ENCODE measurements at regions not wholly inside any gene's neighbourhood (a gene's known extent, or its start where the extent isn't known, plus 50 kb on each side); places are given as distances from the start of the nearest gene placed in this dataset.
A peak's percentile ranks its signal among the peaks of the same experiment; 100 is the strongest.

DNA sequence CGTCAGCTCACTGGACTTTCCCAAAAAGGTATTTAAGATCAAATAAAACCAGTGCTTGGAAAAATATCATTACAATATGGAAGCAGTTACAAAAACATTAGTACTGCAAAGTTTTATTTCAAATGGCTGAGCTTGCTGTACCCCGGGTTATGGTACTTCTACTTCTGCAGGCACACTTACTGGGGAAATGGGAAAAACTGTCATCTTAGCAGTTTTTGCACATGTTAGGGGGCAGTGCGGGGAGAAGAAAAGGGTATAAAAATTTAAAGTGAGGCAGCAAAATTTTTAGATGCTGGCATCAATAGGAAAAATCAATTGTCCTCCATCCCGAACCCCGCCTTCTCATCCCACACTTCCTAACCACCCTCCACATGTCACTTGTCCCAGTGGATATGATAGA lies 133.4 kb downstream of the ATG4C start:
- intact Hi-C loops (cut with micrococcal nuclease): no loop called here
- ChIA-PET POLR2A (no interaction called here), CTCF (ENCODE audit: low intra/inter-chr PET ratio) (no interaction called here)
- no TSS peak for BruUV-seq (replicated peaks)
- Histone ChIP-seq H3K4me2 (ENCODE audit: insufficient read depth, low read length) (no peak overlapping the region), H3K79me2 (ENCODE audit: control insufficient read depth, insufficient read depth, low read length) (no peaks in the 10 kb centered on the region), H3K27me3 (ENCODE audit: control insufficient read depth in 2 of 2, insufficient read depth in 2 of 2, low read length in 2 of 2) (peaks cover 17 to 20% of the 10 kb centered on the region in 2 experiments; a peak in 4 of 5 replicates), H3K9me1 (ENCODE audit: control insufficient read depth, insufficient read depth, low read length) (no peaks in the 10 kb centered on the region), H4K20me1 (replicated peaks; ENCODE audit: control insufficient read depth, insufficient read depth, low read length) (no peaks in the 10 kb centered on the region), H3K4me1 (replicated peaks in 1 of 2; ENCODE audit: control insufficient read depth in 2 of 2, insufficient read depth in 2 of 2, low read length in 2 of 2) (no peaks in the 10 kb centered on the region), H3K27ac (ENCODE audit: extremely low read depth, low read depth, low read length) (no peak overlapping the region), H3K9me3 (replicated peaks; ENCODE audit: control insufficient read depth, insufficient read depth, low read depth, low read length) (no peaks in the 10 kb centered on the region), H3K9ac (ENCODE audit: insufficient read depth in 1 of 2, low read depth in 2 of 2, low read length in 2 of 2) (no peak overlapping the region), H2AFZ (ENCODE audit: low read depth, low read length) (no peak overlapping the region), H3K36me3 (ENCODE audit: control insufficient read depth, insufficient read depth, low read length) (no peaks in the 10 kb centered on the region), H3K4me3 (no peak overlapping the region)
- FAIRE-seq (no peak), ATAC-seq (no peak), DNase-seq (ENCODE audit: extremely low read depth in 1 of 4, low spot score in 3 of 4) (no peak)
- in situ Hi-C loops (cut with MboI): no loop called here
- 3% methylated on average over 5 of the region's 5 CpGs for WGBS (ENCODE audit: insufficient coverage, low coverage, missing lambda C conversion rate)
- TF ChIP-seq ZNF224 (CRISPR knock-in tag; IDR thresholded peaks at IDR 0.05): no peak
- TF ChIP-seq FOXJ2 (tag; IDR thresholded peaks at IDR 0.05): no peak
- TF ChIP-seq MAFG (tag; conservative IDR thresholded peaks at IDR 0.05): 0 out of 2 replicates have a peak, but pooled peaks have one; percentile 22
- peak; percentile 40; the same call in 1 of the 2 replicates for TF ChIP-seq ZNF316 (IDR thresholded peaks at IDR 0.05)
- TF ChIP-seq EGR1 (conservative IDR thresholded peaks at IDR 0.05): no peak
- peak; percentile 31 for TF ChIP-seq C11orf30 (IDR thresholded peaks at IDR 0.05; ENCODE audit: low read depth)
- TF ChIP-seq MAFF (IDR thresholded peaks at IDR 0.05; ENCODE audit: low read length): 0 out of 2 replicates have a peak, but pooled peaks have one; percentile 8

DNA sequence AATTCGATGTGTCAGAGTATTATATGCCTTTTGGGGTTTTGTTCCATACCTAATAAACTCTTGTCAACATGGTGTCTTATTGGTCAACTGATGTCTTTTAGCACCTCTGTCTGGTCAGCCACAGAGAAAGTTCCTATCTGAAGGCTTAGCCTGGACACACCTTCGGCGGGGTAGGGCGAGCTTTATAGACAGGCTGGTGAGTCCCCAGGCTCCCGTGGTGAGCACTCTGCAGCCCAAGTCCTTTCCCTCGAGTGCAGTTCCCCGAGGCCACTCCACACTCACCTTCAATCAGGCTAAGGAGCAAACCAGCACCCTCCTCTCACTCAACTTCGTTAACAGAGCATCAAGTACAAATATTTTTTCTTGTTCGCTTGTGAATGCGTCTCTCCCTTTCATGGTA lies 133.9 kb downstream of the ATG4C start:
- ChIA-PET CTCF (ENCODE audit: low intra/inter-chr PET ratio) (no interaction called here), POLR2A (no interaction called here)
- H3K9me1 ChIP-seq (ENCODE audit: control insufficient read depth, insufficient read depth, low read length): no peaks in the 10 kb centered on the region
- ATAC-seq (no peak), FAIRE-seq (no peak), DNase-seq (ENCODE audit: extremely low read depth in 1 of 4, low spot score in 3 of 4) (no peak)
- H3K4me2 ChIP-seq (ENCODE audit: insufficient read depth, low read length): no peak overlapping the region
- BruUV-seq (replicated peaks): no TSS peak
- no peaks in the 10 kb centered on the region for H3K4me1 ChIP-seq (replicated peaks in 1 of 2; ENCODE audit: control insufficient read depth in 2 of 2, insufficient read depth in 2 of 2, low read length in 2 of 2)
- H3K9ac ChIP-seq (ENCODE audit: insufficient read depth in 1 of 2, low read depth in 2 of 2, low read length in 2 of 2): no peak overlapping the region
- intact Hi-C loops (cut with micrococcal nuclease) (no loop called here), in situ Hi-C loops (cut with MboI) (no loop called here)
- no peak for TF ChIP-seq HDGF (IDR thresholded peaks at IDR 0.05)
- TF ChIP-seq IFI16 (CRISPR knock-in tag; IDR thresholded peaks at IDR 0.05): no peak
- no peak for TF ChIP-seq BHLHE40 (IDR thresholded peaks at IDR 0.05; ENCODE audit: low read length)
- H3K9me3 ChIP-seq (replicated peaks; ENCODE audit: control insufficient read depth, insufficient read depth, low read depth, low read length): no peaks in the 10 kb centered on the region
- H3K79me2 ChIP-seq (ENCODE audit: control insufficient read depth, insufficient read depth, low read length): no peaks in the 10 kb centered on the region
- H4K20me1 ChIP-seq (replicated peaks; ENCODE audit: control insufficient read depth, insufficient read depth, low read length): no peaks in the 10 kb centered on the region
- H3K27me3 ChIP-seq (ENCODE audit: control insufficient read depth in 2 of 2, insufficient read depth in 2 of 2, low read length in 2 of 2): peaks cover 17 to 20% of the 10 kb centered on the region in 2 experiments; a peak in 4 of 5 replicates
- no peak overlapping the region for H2AFZ ChIP-seq (ENCODE audit: low read depth, low read length)
- no peak overlapping the region for H3K27ac ChIP-seq (ENCODE audit: extremely low read depth, low read depth, low read length)
- H3K36me3 ChIP-seq (ENCODE audit: control insufficient read depth, insufficient read depth, low read length): no peaks in the 10 kb centered on the region
- H3K4me3 ChIP-seq: no peak overlapping the region
- 0% methylated on average over 10 of the region's 10 CpGs for WGBS (ENCODE audit: insufficient coverage, low coverage, missing lambda C conversion rate)

All from K562 (cell line).